ENCODE measurements at regions not wholly inside any gene's neighbourhood (a gene's known extent, or its start where the extent isn't known, plus 50 kb on each side); places are given as distances from the start of the nearest gene placed in this dataset.
"Not testable (repeated sequence)": the region's sequence is repeated elsewhere in the genome, so short reads cannot be mapped to it uniquely, and the experiment has no call there.

DNA sequence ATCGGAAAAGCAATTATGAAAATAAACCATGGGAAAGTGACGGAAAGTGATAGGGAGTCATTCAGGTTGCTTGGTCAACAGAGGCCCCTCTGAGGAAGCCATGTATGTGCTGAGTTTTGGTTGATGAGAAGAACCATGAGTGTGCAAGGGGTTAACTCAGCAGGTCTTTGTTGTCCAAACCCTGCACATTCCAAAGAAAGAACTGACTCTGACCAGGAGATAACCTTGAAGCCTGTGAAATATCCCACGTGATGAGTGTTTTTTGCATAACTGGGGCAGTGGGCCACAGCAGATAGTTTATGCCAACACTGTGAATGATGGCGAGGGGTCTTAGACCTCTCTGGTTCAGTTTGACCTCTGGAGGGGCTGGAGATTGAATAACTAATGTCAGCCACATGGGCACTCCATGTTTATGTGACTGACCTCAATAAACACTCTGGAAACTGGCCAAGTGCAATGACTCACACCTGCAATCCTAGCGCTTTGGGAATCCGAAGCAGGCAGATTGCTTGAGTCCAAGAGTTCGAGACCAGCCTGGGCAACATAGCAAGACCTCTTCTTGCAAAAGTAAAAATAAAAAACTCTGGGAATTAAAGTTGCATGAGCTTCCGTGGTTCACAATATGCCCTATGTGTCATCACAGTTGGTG, 154.0 kb upstream of the FOXK1 start:
- Histone ChIP-seq H3K27me3 (no peaks in the 10 kb centered on the region), H3K4me1 (no peaks in the 10 kb centered on the region), H3K9me3 (no peaks in the 10 kb centered on the region), H3K36me3 (no peaks in the 10 kb centered on the region), H3K4me3 (no peak overlapping the region), H3K27ac (no peak overlapping the region)
- DNase-seq: no peak
- TF ChIP-seq POLR2A (IDR thresholded peaks at IDR 0.05): no peak
- TF ChIP-seq, protein P1, sequence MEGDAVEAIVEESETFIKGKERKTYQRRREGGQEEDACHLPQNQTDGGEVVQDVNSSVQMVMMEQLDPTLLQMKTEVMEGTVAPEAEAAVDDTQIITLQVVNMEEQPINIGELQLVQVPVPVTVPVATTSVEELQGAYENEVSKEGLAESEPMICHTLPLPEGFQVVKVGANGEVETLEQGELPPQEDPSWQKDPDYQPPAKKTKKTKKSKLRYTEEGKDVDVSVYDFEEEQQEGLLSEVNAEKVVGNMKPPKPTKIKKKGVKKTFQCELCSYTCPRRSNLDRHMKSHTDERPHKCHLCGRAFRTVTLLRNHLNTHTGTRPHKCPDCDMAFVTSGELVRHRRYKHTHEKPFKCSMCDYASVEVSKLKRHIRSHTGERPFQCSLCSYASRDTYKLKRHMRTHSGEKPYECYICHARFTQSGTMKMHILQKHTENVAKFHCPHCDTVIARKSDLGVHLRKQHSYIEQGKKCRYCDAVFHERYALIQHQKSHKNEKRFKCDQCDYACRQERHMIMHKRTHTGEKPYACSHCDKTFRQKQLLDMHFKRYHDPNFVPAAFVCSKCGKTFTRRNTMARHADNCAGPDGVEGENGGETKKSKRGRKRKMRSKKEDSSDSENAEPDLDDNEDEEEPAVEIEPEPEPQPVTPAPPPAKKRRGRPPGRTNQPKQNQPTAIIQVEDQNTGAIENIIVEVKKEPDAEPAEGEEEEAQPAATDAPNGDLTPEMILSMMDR (IDR thresholded peaks at IDR 0.05): no peak

DNA sequence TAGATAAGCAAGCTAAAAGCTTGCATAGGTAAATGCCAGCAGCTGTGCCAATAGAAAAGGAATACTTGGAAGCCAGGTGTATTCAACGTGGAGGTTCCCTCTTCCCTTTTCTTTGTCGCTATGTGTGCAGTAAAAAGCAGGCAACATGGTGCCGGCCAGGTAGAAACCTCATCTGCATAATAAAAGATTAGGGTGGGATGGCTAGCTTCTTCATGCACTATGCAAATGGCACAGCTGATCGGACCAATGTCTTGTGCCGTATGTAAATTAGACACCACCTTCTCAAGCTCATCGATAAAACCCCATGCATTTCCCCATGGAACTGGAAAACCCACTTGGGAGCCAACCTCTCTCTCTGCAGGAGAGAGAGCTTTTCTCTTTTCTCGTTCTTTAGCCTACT, 150.9 kb upstream of the FOXK1 start:
- TF ChIP-seq, protein P1 (IDR thresholded peaks at IDR 0.05): no peak
- TF ChIP-seq POLR2A (IDR thresholded peaks at IDR 0.05): no peak
- Histone ChIP-seq H3K4me1 (no peaks in the 10 kb centered on the region), H3K27me3 (no peaks in the 10 kb centered on the region), H3K27ac (no peak overlapping the region), H3K4me3 (no peak overlapping the region), H3K36me3 (no peaks in the 10 kb centered on the region), H3K9me3 (no peaks in the 10 kb centered on the region)
- DNase-seq: no peak

DNA sequence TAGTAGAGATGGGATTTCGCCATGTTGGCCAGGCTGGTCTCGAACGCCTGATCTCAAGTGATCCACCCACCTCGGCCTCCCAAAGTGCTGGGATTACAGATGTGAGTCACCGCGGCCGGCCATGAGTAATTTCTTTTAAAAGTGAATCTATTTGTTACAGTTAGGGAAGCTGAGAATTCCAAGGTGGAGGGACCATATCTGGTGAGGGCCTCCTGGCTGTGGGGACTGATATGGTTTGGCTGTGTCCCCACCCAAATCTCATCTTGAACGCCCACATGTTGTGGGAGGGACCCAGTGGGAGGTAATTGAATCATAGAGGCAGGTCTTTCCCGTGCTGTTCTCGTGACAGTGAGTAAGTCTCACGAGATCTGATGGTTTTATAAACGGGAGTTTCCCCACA, 148.8 kb upstream of the FOXK1 start:
- H3K4me1 ChIP-seq, DNase-seq, H3K9me3 ChIP-seq, H3K36me3 ChIP-seq, H3K27ac ChIP-seq, H3K27me3 ChIP-seq, H3K4me3 ChIP-seq: not testable (repeated sequence)

DNA sequence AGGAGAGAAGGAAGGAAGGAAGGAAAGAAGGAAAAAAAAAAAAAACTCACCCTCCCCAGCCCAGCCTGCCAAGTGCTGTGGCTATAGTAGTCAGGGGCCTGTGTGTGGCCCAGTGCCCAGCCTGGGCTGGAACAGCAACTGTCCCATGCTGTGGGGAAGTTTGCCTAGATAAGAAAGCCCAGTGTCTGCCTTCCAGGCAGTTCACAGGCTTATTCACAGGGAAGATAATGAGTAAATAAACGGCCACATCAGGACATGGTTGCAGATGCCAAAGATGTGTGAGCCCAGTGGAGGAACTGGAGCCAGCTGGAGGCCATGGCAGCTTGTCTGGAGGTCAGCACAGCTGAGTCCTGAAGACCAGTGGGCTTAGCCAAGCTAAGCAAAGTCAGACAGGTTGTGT, 132.4 kb upstream of the FOXK1 start:
- H3K4me1 ChIP-seq: no peaks in the 10 kb centered on the region
- no peak for TF ChIP-seq POLR2A (IDR thresholded peaks at IDR 0.05)
- TF ChIP-seq, protein P1 (IDR thresholded peaks at IDR 0.05): no peak
- H3K9me3 ChIP-seq: peaks cover 0 to 4% (median 0%) of the 10 kb centered on the region in 4 donors
- no peaks in the 10 kb centered on the region for H3K27me3 ChIP-seq
- H3K4me3 ChIP-seq: no peak overlapping the region
- no peak overlapping the region for H3K27ac ChIP-seq
- DNase-seq: no peak
- H3K36me3 ChIP-seq: no peaks in the 10 kb centered on the region

DNA sequence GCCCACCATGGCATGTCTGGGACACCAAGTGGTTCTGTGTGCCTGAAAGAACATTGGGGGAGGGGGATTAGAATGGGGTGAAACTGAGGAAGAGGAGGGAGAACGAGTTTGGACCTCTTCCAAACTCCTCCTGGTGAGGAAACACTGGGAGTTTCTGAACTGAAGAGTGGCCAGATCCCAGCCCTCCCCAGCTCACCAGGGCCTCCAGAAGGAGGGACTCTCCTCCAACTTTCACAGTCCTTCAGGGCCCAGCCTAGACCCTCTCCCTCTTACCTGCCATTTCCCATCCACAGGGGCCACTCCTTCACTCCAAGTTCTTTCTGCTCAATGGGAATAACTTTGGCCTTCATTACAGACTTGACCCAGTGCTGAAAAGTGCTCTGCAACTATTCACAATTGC, 132.0 kb upstream of the FOXK1 start:
- peaks cover 0 to 4% (median 0%) of the 10 kb centered on the region in 4 donors for H3K9me3 ChIP-seq
- no peak overlapping the region for H3K4me3 ChIP-seq
- H3K36me3 ChIP-seq: no peaks in the 10 kb centered on the region
- TF ChIP-seq, protein P1 (IDR thresholded peaks at IDR 0.05): no peak
- no peak for TF ChIP-seq POLR2A (IDR thresholded peaks at IDR 0.05)
- H3K27ac ChIP-seq: no peak overlapping the region
- H3K4me1 ChIP-seq: no peaks in the 10 kb centered on the region
- H3K27me3 ChIP-seq: no peaks in the 10 kb centered on the region
- DNase-seq: no peak

DNA sequence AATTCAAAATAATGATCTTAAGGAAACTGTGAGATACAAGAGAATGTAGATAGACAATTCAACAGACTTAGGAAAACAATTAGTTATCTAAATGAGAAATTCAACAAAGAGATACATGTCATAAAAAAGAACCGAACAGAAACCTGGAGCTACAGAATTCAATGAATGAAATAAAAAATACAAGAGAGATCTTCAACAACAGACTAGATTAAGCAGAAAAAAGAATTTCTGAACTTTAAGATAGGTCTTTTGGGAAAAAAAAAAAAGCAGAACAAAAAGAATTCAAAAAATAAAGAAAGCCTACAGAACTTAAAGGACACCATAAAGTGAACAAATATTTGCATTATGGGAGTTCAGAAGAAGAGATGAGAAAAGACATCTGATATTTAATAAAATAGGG, 129.1 kb upstream of the FOXK1 start:
- Histone ChIP-seq H3K27me3 (no peaks in the 10 kb centered on the region), H3K36me3 (no peaks in the 10 kb centered on the region), H3K4me3 (no peak overlapping the region), H3K4me1 (no peaks in the 10 kb centered on the region), H3K27ac (no peak overlapping the region), H3K9me3 (peaks cover 0 to 4% (median 0%) of the 10 kb centered on the region in 4 donors)
- DNase-seq: no peak
- TF ChIP-seq, protein P1 (IDR thresholded peaks at IDR 0.05): no peak
- no peak for TF ChIP-seq POLR2A (IDR thresholded peaks at IDR 0.05)

Data from Peyer's patch (tissue), 4 donors.